ENCODE measurements at regions not wholly inside any gene's neighbourhood (a gene's known extent, or its start where the extent isn't known, plus 50 kb on each side); places are given as distances from the start of the nearest gene placed in this dataset.

DNA sequence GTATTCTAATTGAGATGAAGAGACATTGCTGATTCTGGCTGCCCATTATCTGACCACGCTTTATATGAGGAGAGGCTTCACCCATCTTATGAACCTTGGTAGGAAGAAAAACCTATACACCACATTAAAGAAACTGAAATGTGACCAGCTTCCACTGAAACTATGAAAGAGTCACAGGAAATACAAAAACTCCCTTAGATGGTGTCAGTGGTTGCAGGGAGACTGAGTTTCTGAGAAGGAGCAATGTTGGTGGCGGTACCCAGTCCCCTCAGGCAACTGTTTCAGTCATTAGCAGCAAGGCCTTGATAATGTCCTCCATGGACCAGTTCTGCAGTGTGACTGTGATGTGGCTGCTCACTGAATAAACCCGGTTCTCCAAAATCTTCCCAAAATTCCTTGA, 110.5 kb upstream of the FTMT start:
- no peak for TF ChIP-seq POLR2A (IDR thresholded peaks at IDR 0.05)
- no peak for TF ChIP-seq POLR2AphosphoS5 (IDR thresholded peaks at IDR 0.05)
- TF ChIP-seq, protein P1, sequence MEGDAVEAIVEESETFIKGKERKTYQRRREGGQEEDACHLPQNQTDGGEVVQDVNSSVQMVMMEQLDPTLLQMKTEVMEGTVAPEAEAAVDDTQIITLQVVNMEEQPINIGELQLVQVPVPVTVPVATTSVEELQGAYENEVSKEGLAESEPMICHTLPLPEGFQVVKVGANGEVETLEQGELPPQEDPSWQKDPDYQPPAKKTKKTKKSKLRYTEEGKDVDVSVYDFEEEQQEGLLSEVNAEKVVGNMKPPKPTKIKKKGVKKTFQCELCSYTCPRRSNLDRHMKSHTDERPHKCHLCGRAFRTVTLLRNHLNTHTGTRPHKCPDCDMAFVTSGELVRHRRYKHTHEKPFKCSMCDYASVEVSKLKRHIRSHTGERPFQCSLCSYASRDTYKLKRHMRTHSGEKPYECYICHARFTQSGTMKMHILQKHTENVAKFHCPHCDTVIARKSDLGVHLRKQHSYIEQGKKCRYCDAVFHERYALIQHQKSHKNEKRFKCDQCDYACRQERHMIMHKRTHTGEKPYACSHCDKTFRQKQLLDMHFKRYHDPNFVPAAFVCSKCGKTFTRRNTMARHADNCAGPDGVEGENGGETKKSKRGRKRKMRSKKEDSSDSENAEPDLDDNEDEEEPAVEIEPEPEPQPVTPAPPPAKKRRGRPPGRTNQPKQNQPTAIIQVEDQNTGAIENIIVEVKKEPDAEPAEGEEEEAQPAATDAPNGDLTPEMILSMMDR (IDR thresholded peaks at IDR 0.05), result no peak

All from transverse colon (tissue), 4 donors.